ENCODE measurements at regions not wholly inside any gene's neighbourhood (a gene's known extent, or its start where the extent isn't known, plus 50 kb on each side); places are given as distances from the start of the nearest gene placed in this dataset.

- ATAC-seq (ENCODE audit: low read depth) (no peak), DNase-seq (no peak)
- Histone ChIP-seq H4K20me1 (ENCODE audit: control insufficient read depth, insufficient read depth, low read length, poor library complexity, severe bottlenecking) (no peaks in the 10 kb centered on the region), H3K27me3 (replicated peaks in 1 of 4; ENCODE audit: control extremely low read depth in 1 of 4, control insufficient read depth in 3 of 4, insufficient read depth in 4 of 4, low read length in 3 of 4) (no peaks in the 10 kb centered on the region), H3K36me3 (replicated peaks in 1 of 2; ENCODE audit: control extremely low read depth in 1 of 2, control insufficient read depth in 1 of 2, extremely low read depth in 1 of 2, insufficient read depth in 2 of 2, low read length in 1 of 2) (no peaks in the 10 kb centered on the region), H3K4me2 (replicated peaks; ENCODE audit: low read depth, low read length, poor library complexity, severe bottlenecking) (no peak overlapping the region), H2AFZ (ENCODE audit: insufficient read depth, low read depth, low read length, poor library complexity, severe bottlenecking) (peak overlapping the region; percentile 39), H3K4me3 (ENCODE audit: control extremely low read depth in 1 of 5, extremely low read depth in 1 of 5, insufficient read depth in 1 of 5, low read depth in 2 of 5, low read length in 4 of 5) (no peak overlapping the region), H3K4me1 (ENCODE audit: control insufficient read depth in 2 of 2, insufficient read depth in 2 of 2, low read length in 2 of 2) (peaks cover 2 to 15% of the 10 kb centered on the region in 2 donors), H3K79me2 (ENCODE audit: control insufficient read depth, insufficient read depth, low read length) (no peaks in the 10 kb centered on the region), H3K9ac (ENCODE audit: low read length) (no peak overlapping the region), H3K27ac (ENCODE audit: low read length in 2 of 2) (no peak overlapping the region), H3K9me3 (ENCODE audit: control extremely low read depth in 1 of 3, control insufficient read depth in 2 of 3, insufficient read depth in 1 of 3, low read length in 2 of 3) (no peaks in the 10 kb centered on the region)
- POLR2A ChIA-PET: no interaction called here
- TF ChIP-seq EZH2 (IDR thresholded peaks at IDR 0.05; ENCODE audit: borderline replicate concordance, insufficient read depth, low read depth, low read length, poor library complexity, severe bottlenecking) (no peak), CTCF (IDR thresholded peaks at IDR 0.05) (no peak)
- H3K27me3 Mint-ChIP-seq: peaks cover 6% of the 10 kb centered on the region
- H3K27ac Mint-ChIP-seq: no peak overlapping the region
- H3K4me3 Mint-ChIP-seq: peak overlapping the region; percentile 47
- CTCF ChIA-PET: interaction anchor here (1.2 to 10.2 kb wide), 4 partner anchors 10 to 150 kb away, joined by 3 to 139 read pairs (median 4); no protein-coding TSS in a partner anchor
- intact Hi-C loops (cut with micrococcal nuclease): no loop called here
- 51% methylated on average over 3 of the region's 6 CpGs for WGBS (ENCODE audit: insufficient coverage)
- peaks cover 13% of the 10 kb centered on the region for H3K4me1 Mint-ChIP-seq
- no peaks in the 10 kb centered on the region for H3K9me3 Mint-ChIP-seq (ENCODE audit: insufficient read depth)
Observed at GRCh38 chr20:33917831-33918525, 75.7 kb upstream of the RALY start.

DNA sequence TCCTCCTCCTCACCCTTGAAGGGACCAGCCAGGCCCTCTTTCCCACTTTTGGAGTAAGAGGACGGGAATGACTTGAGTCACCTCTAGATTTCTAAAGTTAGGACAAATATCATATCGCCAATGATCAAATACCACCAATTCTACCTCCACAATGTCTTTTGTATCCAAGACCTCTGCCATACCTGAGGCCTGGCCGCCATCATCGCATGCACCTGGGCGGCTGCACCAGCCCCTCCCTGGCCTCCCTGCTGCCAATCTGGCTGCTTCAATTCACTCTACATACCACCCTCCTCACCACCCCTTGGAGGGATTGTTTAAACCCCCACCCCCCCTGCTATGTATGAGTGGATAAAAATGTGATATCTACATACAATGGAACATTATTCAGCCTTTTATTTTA is 75.0 kb upstream of the RALY start:
- Histone ChIP-seq H2AFZ (ENCODE audit: insufficient read depth, low read depth, low read length, poor library complexity, severe bottlenecking) (no peak overlapping the region), H3K27me3 (replicated peaks in 1 of 4; ENCODE audit: control extremely low read depth in 1 of 4, control insufficient read depth in 3 of 4, insufficient read depth in 4 of 4, low read length in 3 of 4) (no peaks in the 10 kb centered on the region), H3K9ac (ENCODE audit: low read length) (no peak overlapping the region), H4K20me1 (ENCODE audit: control insufficient read depth, insufficient read depth, low read length, poor library complexity, severe bottlenecking) (no peaks in the 10 kb centered on the region), H3K4me1 (ENCODE audit: control insufficient read depth in 2 of 2, insufficient read depth in 2 of 2, low read length in 2 of 2) (peaks cover 2 to 15% of the 10 kb centered on the region in 2 donors), H3K36me3 (replicated peaks in 1 of 2; ENCODE audit: control extremely low read depth in 1 of 2, control insufficient read depth in 1 of 2, extremely low read depth in 1 of 2, insufficient read depth in 2 of 2, low read length in 1 of 2) (no peaks in the 10 kb centered on the region), H3K9me3 (ENCODE audit: control extremely low read depth in 1 of 3, control insufficient read depth in 2 of 3, insufficient read depth in 1 of 3, low read length in 2 of 3) (no peaks in the 10 kb centered on the region), H3K27ac (ENCODE audit: low read length in 2 of 2) (no peak overlapping the region), H3K79me2 (ENCODE audit: control insufficient read depth, insufficient read depth, low read length) (no peaks in the 10 kb centered on the region), H3K4me2 (replicated peaks; ENCODE audit: low read depth, low read length, poor library complexity, severe bottlenecking) (no peak overlapping the region), H3K4me3 (ENCODE audit: control extremely low read depth in 1 of 5, extremely low read depth in 1 of 5, insufficient read depth in 1 of 5, low read depth in 2 of 5, low read length in 4 of 5) (no peak overlapping the region)
- intact Hi-C loops (cut with micrococcal nuclease): no loop called here
- 94% methylated on average over 5 of the region's 5 CpGs for WGBS (ENCODE audit: insufficient coverage)
- TF ChIP-seq EZH2 (IDR thresholded peaks at IDR 0.05; ENCODE audit: borderline replicate concordance, insufficient read depth, low read depth, low read length, poor library complexity, severe bottlenecking): no peak
- TF ChIP-seq CTCF (IDR thresholded peaks at IDR 0.05): no peak
- Mint-ChIP-seq H3K27ac (no peak overlapping the region), H3K27me3 (no peaks in the 10 kb centered on the region), H3K4me3 (no peak overlapping the region), H3K9me3 (ENCODE audit: insufficient read depth) (no peaks in the 10 kb centered on the region), H3K4me1 (peaks cover 13% of the 10 kb centered on the region)
- no peak for ATAC-seq (ENCODE audit: low read depth)
- no peak for DNase-seq
- CTCF ChIA-PET: interaction anchor here (1.0 to 10.2 kb wide), 3 partner anchors 11 to 210 kb away, joined by 3 to 139 read pairs (median 3); no protein-coding TSS in a partner anchor
- POLR2A ChIA-PET: no interaction called here

Measured in B cell (primary cell).